ENCODE measurements at regions not wholly inside any gene's neighbourhood (a gene's known extent, or its start where the extent isn't known, plus 50 kb on each side); places are given as distances from the start of the nearest gene placed in this dataset.

DNA sequence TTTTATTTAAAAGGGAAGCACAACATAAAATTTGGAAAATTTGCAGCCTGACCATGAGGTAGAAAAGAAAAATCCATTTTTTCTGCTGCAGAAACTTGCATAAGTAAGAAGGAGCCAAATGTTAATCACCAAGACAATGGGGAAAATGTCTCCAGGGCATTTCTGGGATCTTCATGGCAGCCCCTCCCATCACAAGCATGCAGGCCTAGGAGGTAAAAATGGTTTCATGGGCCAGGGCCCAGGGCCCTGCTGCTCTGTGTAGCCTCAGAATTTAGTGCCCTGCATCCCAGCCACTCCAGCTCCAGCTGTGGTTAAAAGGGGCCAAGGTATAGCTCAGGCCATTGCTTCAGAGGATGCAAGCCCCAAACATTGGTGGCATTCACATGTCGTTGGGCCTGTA, 735.6 kb downstream of the GALC start:
- H3K4me3 ChIP-seq, result no peak overlapping the region
- WGBS (ENCODE audit: insufficient coverage, insufficient replicate concordance, low lambda C conversion rate, missing lambda C conversion rate), result 0% methylated on average over 1 of the region's 1 CpG
- FAIRE-seq (no peak), ATAC-seq (no peak), DNase-seq (ENCODE audit: low read depth, low spot score) (no peak)
- SMC1A ChIA-PET (ENCODE audit: uncharacterized antibody, unreplicated experiment), result no interaction called here
- H3K27me3 ChIP-seq (replicated peaks in 1 of 2; ENCODE audit: control insufficient read depth in 2 of 2, insufficient read depth in 2 of 2, low read length in 1 of 2), result no peaks in the 10 kb centered on the region
- H3K9me3 ChIP-seq (replicated peaks; ENCODE audit: control insufficient read depth, insufficient read depth, low read length), result no peaks in the 10 kb centered on the region
- POLR2A ChIA-PET, result no interaction called here
- in situ Hi-C loops (cut with MboI), result no loop called here
- no peaks in the 10 kb centered on the region for H3K79me2 ChIP-seq (ENCODE audit: control insufficient read depth, insufficient read depth, low read length)
- no TSS peak for BruUV-seq (replicated peaks)
- no peak overlapping the region for H3K4me2 ChIP-seq (ENCODE audit: control insufficient read depth, insufficient read depth)
- TF ChIP-seq SKIL (IDR thresholded peaks at IDR 0.05; ENCODE audit: low read depth, poor library complexity, severe bottlenecking) (no peak), PBX3 (IDR thresholded peaks at IDR 0.05; ENCODE audit: insufficient replicate concordance, low read depth, low read length) (no peak), BRCA1 (IDR thresholded peaks at IDR 0.05; ENCODE audit: low read depth, low read length) (no peak), ASH2L (IDR thresholded peaks at IDR 0.05; ENCODE audit: borderline replicate concordance, low read depth) (no peak), SMAD5 (IDR thresholded peaks at IDR 0.05; ENCODE audit: low read depth) (no peak)
- RAD21 ChIA-PET (ENCODE audit: unreplicated experiment), result no interaction called here
- H4K20me1 ChIP-seq (ENCODE audit: control insufficient read depth, insufficient read depth), result no peaks in the 10 kb centered on the region
- no peaks in the 10 kb centered on the region for H3K36me3 ChIP-seq (ENCODE audit: control insufficient read depth in 2 of 2, insufficient read depth in 2 of 2, low read length in 1 of 2)
- CTCF ChIA-PET, result no interaction called here
- H3K4me1 ChIP-seq (ENCODE audit: control insufficient read depth, insufficient read depth, low read length), result no peaks in the 10 kb centered on the region
- no peak overlapping the region for H3K27ac ChIP-seq (ENCODE audit: control insufficient read depth, insufficient read depth)
- no peak overlapping the region for H3K9ac ChIP-seq (ENCODE audit: control insufficient read depth, insufficient read depth, low read length)
- no peak overlapping the region for H2AFZ ChIP-seq (ENCODE audit: control insufficient read depth, low read depth, low read length)
- intact Hi-C loops (cut with micrococcal nuclease; ENCODE audit: unreplicated experiment), result no loop called here

DNA sequence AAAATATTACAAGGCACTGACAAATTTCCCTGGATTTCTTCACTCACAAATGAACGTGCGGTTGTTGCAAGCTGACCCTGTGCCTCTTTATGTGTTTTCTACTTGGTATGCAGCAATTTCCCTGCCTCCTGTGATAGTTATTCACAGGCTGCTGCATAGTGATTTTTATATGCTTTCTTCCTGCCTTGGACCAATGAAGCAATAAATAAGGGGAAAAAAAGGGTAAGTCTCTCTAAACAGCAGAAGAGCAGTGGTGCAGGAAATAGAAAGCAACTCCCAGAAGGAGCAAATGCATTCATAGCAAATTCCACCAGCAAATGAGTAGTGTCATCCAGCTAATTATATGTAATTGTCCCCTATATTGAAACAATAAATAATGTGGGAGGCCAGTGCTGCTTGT, 737.9 kb downstream of the GALC start:
- no peaks in the 10 kb centered on the region for H3K36me3 ChIP-seq (ENCODE audit: control insufficient read depth in 2 of 2, insufficient read depth in 2 of 2, low read length in 1 of 2)
- no peak overlapping the region for H3K9ac ChIP-seq (ENCODE audit: control insufficient read depth, insufficient read depth, low read length)
- in situ Hi-C loops (cut with MboI), result no loop called here
- H4K20me1 ChIP-seq (ENCODE audit: control insufficient read depth, insufficient read depth), result no peaks in the 10 kb centered on the region
- ChIA-PET SMC1A (ENCODE audit: uncharacterized antibody, unreplicated experiment) (no interaction called here), RAD21 (ENCODE audit: unreplicated experiment) (no interaction called here), CTCF (no interaction called here), POLR2A (no interaction called here)
- no peak overlapping the region for H3K4me3 ChIP-seq
- no TSS peak for BruUV-seq (replicated peaks)
- H3K27ac ChIP-seq (ENCODE audit: control insufficient read depth, insufficient read depth), result no peak overlapping the region
- WGBS (ENCODE audit: insufficient coverage, insufficient replicate concordance, low lambda C conversion rate, missing lambda C conversion rate), result 38% methylated on average over 2 of the region's 2 CpGs
- no peak for ATAC-seq
- H3K27me3 ChIP-seq (replicated peaks in 1 of 2; ENCODE audit: control insufficient read depth in 2 of 2, insufficient read depth in 2 of 2, low read length in 1 of 2), result no peaks in the 10 kb centered on the region
- no peak overlapping the region for H2AFZ ChIP-seq (ENCODE audit: control insufficient read depth, low read depth, low read length)
- H3K4me2 ChIP-seq (ENCODE audit: control insufficient read depth, insufficient read depth), result no peak overlapping the region
- no peaks in the 10 kb centered on the region for H3K9me3 ChIP-seq (replicated peaks; ENCODE audit: control insufficient read depth, insufficient read depth, low read length)
- H3K4me1 ChIP-seq (ENCODE audit: control insufficient read depth, insufficient read depth, low read length), result no peaks in the 10 kb centered on the region
- DNase-seq (ENCODE audit: low read depth, low spot score), result no peak
- intact Hi-C loops (cut with micrococcal nuclease; ENCODE audit: unreplicated experiment), result no loop called here
- FAIRE-seq, result no peak
- H3K79me2 ChIP-seq (ENCODE audit: control insufficient read depth, insufficient read depth, low read length), result no peaks in the 10 kb centered on the region
- TF ChIP-seq ESRRA (IDR thresholded peaks at IDR 0.05; ENCODE audit: low read length) (no peak), ZNF217 (IDR thresholded peaks at IDR 0.05) (no peak), HDAC2 (IDR thresholded peaks at IDR 0.05) (no peak), KAT2A (conservative IDR thresholded peaks at IDR 0.05; ENCODE audit: control insufficient read depth, low read depth, low read length) (no peak), ZBTB4 (CRISPR knock-in tag; IDR thresholded peaks at IDR 0.05) (no peak)
- TF ChIP-seq, protein P1, sequence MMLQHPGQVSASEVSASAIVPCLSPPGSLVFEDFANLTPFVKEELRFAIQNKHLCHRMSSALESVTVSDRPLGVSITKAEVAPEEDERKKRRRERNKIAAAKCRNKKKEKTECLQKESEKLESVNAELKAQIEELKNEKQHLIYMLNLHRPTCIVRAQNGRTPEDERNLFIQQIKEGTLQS (IDR thresholded peaks at IDR 0.05; ENCODE audit: borderline replicate concordance, extremely low read depth, low read depth, low read length), result no peak
